ENCODE measurements at regions not wholly inside any gene's neighbourhood (a gene's known extent, or its start where the extent isn't known, plus 50 kb on each side); places are given as distances from the start of the nearest gene placed in this dataset.

GRCh38 chr22:27433099-27433498 is 368.5 kb downstream of the MN1 start:
- TF ChIP-seq CTCF (IDR thresholded peaks at IDR 0.05; ENCODE audit: low read length) (no peak), EZH2 (IDR thresholded peaks at IDR 0.05; ENCODE audit: borderline replicate concordance, low read length) (no peak)

Measured in OCI-LY1 (cell line).